ENCODE measurements at regions not wholly inside any gene's neighbourhood (a gene's known extent, or its start where the extent isn't known, plus 50 kb on each side); places are given as distances from the start of the nearest gene placed in this dataset.

DNA sequence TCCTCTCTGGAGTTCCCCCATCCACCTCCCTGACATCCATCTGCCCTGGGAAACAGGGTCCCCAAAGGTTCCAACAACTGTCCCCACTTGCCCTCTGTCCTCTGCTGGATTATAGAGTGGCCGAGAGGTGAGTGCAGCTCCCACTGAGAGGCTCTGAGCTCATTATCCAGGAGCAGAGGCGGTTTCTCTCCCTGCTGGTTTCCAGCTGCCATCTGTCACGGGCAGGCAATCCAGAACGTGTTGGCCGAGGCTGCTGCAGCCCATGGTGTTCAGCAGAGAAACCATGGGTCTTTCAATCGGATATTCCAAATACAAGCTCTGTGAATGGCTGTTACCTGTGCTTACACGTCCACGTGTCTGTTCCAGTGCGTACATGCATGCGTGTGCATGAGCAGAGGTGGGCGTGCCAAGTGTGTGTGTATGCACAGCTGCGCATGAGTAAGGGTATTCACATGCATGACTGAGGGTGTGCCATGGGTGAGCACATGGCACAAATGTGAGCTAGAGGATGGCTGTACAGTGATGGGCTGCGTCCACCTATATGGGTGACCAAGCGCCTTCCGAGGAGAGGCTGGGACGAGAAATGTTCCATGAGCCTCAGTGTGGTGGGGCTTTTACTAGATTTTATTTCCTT lies 183.7 kb upstream of the PMEPA1 start:
- 0 out of 6 replicates have a peak overlapping the region, but pooled peaks of 1 of the 2 experiments have one; percentile 29 for H3K27ac ChIP-seq
- ChIA-PET CTCF (interaction anchor here (0.8 to 1.5 kb wide), 2 partner anchors 10 to 13 kb away, joined by 3 read pairs; no protein-coding TSS in a partner anchor), POLR2A (no interaction called here)
- WGBS (ENCODE audit: missing lambda C conversion rate) = 81% methylated on average over 16 of the region's 16 CpGs
- DNase-seq (ENCODE audit: low read depth in 1 of 2, low spot score in 1 of 2) = no peak
- 0 out of 3 replicates have a peak, but pooled peaks cover 4% of the 10 kb centered on the region for H3K4me1 ChIP-seq
- no peak overlapping the region for H3K4me3 ChIP-seq
- no peak for ATAC-seq
- H3K4me2 ChIP-seq = no peak overlapping the region
- H3K9me3 ChIP-seq = no peaks in the 10 kb centered on the region
- FAIRE-seq = no peak
- no peak for TF ChIP-seq KDM1A (IDR thresholded peaks at IDR 0.05; ENCODE audit: low read depth)
- no peak for TF ChIP-seq ELK1 (IDR thresholded peaks at IDR 0.05; ENCODE audit: low read depth, low read length)

- 0 out of 3 replicates have a peak, but pooled peaks cover under 1% of the 10 kb centered on the region for H3K9me3 ChIP-seq
- ChIA-PET CTCF (interaction anchor here (0.6 kb wide), 1 partner anchor 86 kb away, joined by 5 read pairs; no protein-coding TSS in a partner anchor), POLR2A (no interaction called here)
- TF ChIP-seq TP53 (CRISPR knock-in tag; IDR thresholded peaks at IDR 0.05) (no peak), CBX2 (IDR thresholded peaks at IDR 0.05; ENCODE audit: borderline replicate concordance, low read depth) (no peak), FOSL2 (IDR thresholded peaks at IDR 0.05) (no peak), FOSL2 (CRISPR knock-in tag; IDR thresholded peaks at IDR 0.05) (no peak), HOXA7 (CRISPR knock-in tag; IDR thresholded peaks at IDR 0.05) (no peak), EHF (CRISPR knock-in tag; IDR thresholded peaks at IDR 0.05) (no peak)
- TF ChIP-seq, protein P1, sequence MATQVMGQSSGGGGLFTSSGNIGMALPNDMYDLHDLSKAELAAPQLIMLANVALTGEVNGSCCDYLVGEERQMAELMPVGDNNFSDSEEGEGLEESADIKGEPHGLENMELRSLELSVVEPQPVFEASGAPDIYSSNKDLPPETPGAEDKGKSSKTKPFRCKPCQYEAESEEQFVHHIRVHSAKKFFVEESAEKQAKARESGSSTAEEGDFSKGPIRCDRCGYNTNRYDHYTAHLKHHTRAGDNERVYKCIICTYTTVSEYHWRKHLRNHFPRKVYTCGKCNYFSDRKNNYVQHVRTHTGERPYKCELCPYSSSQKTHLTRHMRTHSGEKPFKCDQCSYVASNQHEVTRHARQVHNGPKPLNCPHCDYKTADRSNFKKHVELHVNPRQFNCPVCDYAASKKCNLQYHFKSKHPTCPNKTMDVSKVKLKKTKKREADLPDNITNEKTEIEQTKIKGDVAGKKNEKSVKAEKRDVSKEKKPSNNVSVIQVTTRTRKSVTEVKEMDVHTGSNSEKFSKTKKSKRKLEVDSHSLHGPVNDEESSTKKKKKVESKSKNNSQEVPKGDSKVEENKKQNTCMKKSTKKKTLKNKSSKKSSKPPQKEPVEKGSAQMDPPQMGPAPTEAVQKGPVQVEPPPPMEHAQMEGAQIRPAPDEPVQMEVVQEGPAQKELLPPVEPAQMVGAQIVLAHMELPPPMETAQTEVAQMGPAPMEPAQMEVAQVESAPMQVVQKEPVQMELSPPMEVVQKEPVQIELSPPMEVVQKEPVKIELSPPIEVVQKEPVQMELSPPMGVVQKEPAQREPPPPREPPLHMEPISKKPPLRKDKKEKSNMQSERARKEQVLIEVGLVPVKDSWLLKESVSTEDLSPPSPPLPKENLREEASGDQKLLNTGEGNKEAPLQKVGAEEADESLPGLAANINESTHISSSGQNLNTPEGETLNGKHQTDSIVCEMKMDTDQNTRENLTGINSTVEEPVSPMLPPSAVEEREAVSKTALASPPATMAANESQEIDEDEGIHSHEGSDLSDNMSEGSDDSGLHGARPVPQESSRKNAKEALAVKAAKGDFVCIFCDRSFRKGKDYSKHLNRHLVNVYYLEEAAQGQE (IDR thresholded peaks at IDR 0.05) = no peak
- no peak overlapping the region for H3K4me2 ChIP-seq
- H3K4me1 ChIP-seq = 0 out of 3 replicates have a peak, but pooled peaks cover 2% of the 10 kb centered on the region
- ATAC-seq = no peak
- no peak overlapping the region for H3K4me3 ChIP-seq
- no peak for DNase-seq (ENCODE audit: low read depth in 1 of 2, low spot score in 1 of 2)
- no peak for FAIRE-seq
- no peak overlapping the region for H3K27ac ChIP-seq
- WGBS (ENCODE audit: missing lambda C conversion rate) = 81% methylated on average over 9 of the region's 10 CpGs
Observed at GRCh38 chr20:57892471-57892870, 182.7 kb upstream of the PMEPA1 start.

- WGBS (ENCODE audit: missing lambda C conversion rate) = 59% methylated on average over 5 of the region's 5 CpGs
Observed at GRCh38 chr20:57891014-57891413, 181.2 kb upstream of the PMEPA1 start.

DNA sequence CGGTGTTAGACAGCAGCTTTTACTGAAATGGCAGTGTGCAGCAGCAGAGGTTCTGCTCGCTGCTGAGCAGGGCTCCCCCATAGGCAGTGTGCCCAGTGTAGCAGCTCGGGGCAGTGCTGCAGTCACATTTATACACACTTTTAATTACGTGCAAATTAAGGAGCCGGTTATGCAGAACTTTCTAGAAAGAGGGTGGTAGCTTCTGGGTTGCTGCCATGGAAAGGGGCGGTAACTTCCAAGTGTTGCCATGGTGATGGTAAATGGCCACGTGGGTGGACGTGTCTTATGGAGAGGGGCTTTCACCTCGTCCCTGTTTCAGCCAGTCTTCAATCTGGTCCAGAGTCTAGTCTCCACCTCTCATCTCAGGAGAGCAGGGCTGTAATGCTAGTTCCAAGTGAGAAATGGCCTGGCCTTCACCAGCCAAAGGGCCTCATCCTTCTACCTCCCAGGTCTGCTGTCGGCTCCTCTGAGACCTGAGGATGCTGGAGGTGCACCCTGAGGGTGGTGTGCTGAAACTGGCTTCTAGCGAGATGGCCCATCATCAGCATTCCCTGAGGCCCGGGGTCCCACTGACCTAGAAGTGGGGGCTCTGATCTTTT lies 180.5 kb upstream of the PMEPA1 start:
- FAIRE-seq (no peak), DNase-seq (ENCODE audit: low read depth in 1 of 2, low spot score in 1 of 2) (no peak), ATAC-seq (no peak)
- Histone ChIP-seq H3K4me3 (no peak overlapping the region), H3K9me3 (peaks cover 4% of the 10 kb centered on the region; the same call in 1 of the 3 replicates), H3K4me1 (no peaks in the 10 kb centered on the region), H3K27ac (no peak overlapping the region; a peak in 1 of 6 replicates), H3K4me2 (no peak overlapping the region)
- ChIA-PET CTCF (no interaction called here), POLR2A (no interaction called here)
- 69% methylated on average over 12 of the region's 12 CpGs for WGBS (ENCODE audit: missing lambda C conversion rate)
- TF ChIP-seq, protein P2, sequence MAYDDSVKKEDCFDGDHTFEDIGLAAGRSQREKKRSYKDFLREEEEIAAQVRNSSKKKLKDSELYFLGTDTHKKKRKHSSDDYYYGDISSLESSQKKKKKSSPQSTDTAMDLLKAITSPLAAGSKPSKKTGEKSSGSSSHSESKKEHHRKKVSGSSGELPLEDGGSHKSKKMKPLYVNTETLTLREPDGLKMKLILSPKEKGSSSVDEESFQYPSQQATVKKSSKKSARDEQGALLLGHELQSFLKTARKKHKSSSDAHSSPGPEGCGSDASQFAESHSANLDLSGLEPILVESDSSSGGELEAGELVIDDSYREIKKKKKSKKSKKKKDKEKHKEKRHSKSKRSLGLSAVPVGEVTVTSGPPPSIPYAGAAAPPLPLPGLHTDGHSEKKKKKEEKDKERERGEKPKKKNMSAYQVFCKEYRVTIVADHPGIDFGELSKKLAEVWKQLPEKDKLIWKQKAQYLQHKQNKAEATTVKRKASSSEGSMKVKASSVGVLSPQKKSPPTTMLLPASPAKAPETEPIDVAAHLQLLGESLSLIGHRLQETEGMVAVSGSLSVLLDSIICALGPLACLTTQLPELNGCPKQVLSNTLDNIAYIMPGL (CRISPR knock-in tag; IDR thresholded peaks at IDR 0.05; ENCODE audit: borderline replicate concordance) = no peak
- TF ChIP-seq POLR2AphosphoS2 (conservative IDR thresholded peaks at IDR 0.05; ENCODE audit: low read length) = no peak
- no peak for TF ChIP-seq RARB (CRISPR knock-in tag; IDR thresholded peaks at IDR 0.05)
- TF ChIP-seq NPAS2 (CRISPR knock-in tag; IDR thresholded peaks at IDR 0.05; ENCODE audit: borderline replicate concordance) = no peak
- no peak for TF ChIP-seq HOXA7 (CRISPR knock-in tag; IDR thresholded peaks at IDR 0.05)

More at GRCh38 chr20:57891014-57891413, 181.2 kb upstream of the PMEPA1 start:
- peaks cover 4% of the 10 kb centered on the region; the same call in 1 of the 3 replicates for H3K9me3 ChIP-seq
- FAIRE-seq = no peak
- H3K27ac ChIP-seq = no peak overlapping the region
- H3K4me3 ChIP-seq = no peak overlapping the region
- no peak overlapping the region for H3K4me2 ChIP-seq
- no peaks in the 10 kb centered on the region for H3K4me1 ChIP-seq
- TF ChIP-seq PHF8 (IDR thresholded peaks at IDR 0.05; ENCODE audit: borderline replicate concordance, low read depth) (no peak), RARB (CRISPR knock-in tag; IDR thresholded peaks at IDR 0.05) (no peak)
- ChIA-PET CTCF (interaction anchor here (0.9 kb wide), 1 partner anchor 24 kb away, joined by 3 read pairs; no protein-coding TSS in a partner anchor), POLR2A (no interaction called here)
- ATAC-seq = no peak
- no peak for DNase-seq (ENCODE audit: low read depth in 1 of 2, low spot score in 1 of 2)

Data from A549 (cell line).